Spleen (tissue), 11 donors: ENCODE measurements at regions not wholly inside any gene's neighbourhood (a gene's known extent, or its start where the extent isn't known, plus 50 kb on each side); places are given as distances from the start of the nearest gene placed in this dataset.
"Not testable (repeated sequence)": the region's sequence is repeated elsewhere in the genome, so short reads cannot be mapped to it uniquely, and the experiment has no call there.

Experiments
- DNase-seq: peaks from one replicate; pipeline ENCODE4 v3.0.0-alpha.2; 2020
- H3K27ac ChIP-seq, 8 donors: fragments of 200-600 bp; sonication (generic) in 7 of 8; 1 replicate in 4 of 8; 2 replicates in 4 of 8; pipeline versions ENCODE4 v1.5.0 to v1.8.0; 2016 to 2021; ENCODE audit warnings: inconsistent platforms in 4 of 8, mild to moderate bottlenecking in 4 of 8, moderate library complexity in 1 of 8
- H3K27me3 ChIP-seq, 7 donors: fragments of 200-600 bp; sonication (generic) in 6 of 7; replicated peaks in 1 of 7; 1 replicate in 4 of 7; 2 replicates in 3 of 7; pipeline versions ENCODE4 v1.5.0 to v1.8.0; 2016 to 2021; ENCODE audit warnings: inconsistent platforms in 3 of 7, mild to moderate bottlenecking in 1 of 7
- H3K36me3 ChIP-seq, 6 donors: fragments of 200-600 bp; sonication (generic) in 5 of 6; 1 replicate in 4 of 6; 2 replicates in 2 of 6; pipeline versions ENCODE4 v1.5.0 to v1.8.0; 2016 to 2021; ENCODE audit warnings: inconsistent platforms in 2 of 6
- H3K4me1 ChIP-seq, 6 donors: fragments of 200-600 bp; sonication (generic) in 5 of 6; 1 replicate in 3 of 6; 2 replicates in 3 of 6; pipeline versions ENCODE4 v1.5.0 to v1.8.0; 2016 to 2021; ENCODE audit warnings: inconsistent platforms in 3 of 6
- H3K4me3 ChIP-seq, 8 donors: fragments of 200-600 bp; sonication (generic) in 7 of 8; 1 replicate in 4 of 8; 2 replicates in 4 of 8; pipeline versions ENCODE4 v1.5.0 to v1.8.0; 2016 to 2021; ENCODE audit warnings: inconsistent platforms in 4 of 8, mild to moderate bottlenecking in 4 of 8, moderate library complexity in 2 of 8
- H3K9me3 ChIP-seq, 8 donors: fragments of 200-600 bp; sonication (generic) in 7 of 8; 1 replicate in 4 of 8; 2 replicates in 4 of 8; pipeline versions ENCODE4 v1.5.0 to v1.8.0; 2016 to 2021; ENCODE audit warnings: inconsistent platforms in 4 of 8
- POLR2A ChIP-seq, 3 donors: fragments of 450-650 bp; IDR thresholded peaks; one replicate each; pipeline ENCODE4 v1.5.1; 2017; ENCODE audit warnings: antibody characterized with exemption in 3 of 3, mild to moderate bottlenecking in 1 of 3
- POLR2AphosphoS5 ChIP-seq, 3 donors: sonication (generic); formaldehyde crosslinking; IDR thresholded peaks; one replicate each; pipeline ENCODE4 v1.5.1; 2017; ENCODE audit warnings: antibody characterized with exemption in 3 of 3
- WGBS, 5 donors: extraction: QIAGEN DNeasy Blood & Tissue Kit in 3 of 5; methylation state at CpG; one replicate each; pipeline versions ENCODE4 v1.1.5 to v1.1.7; 2013 to 2018; 5-methylcytosine and 5-hydroxymethylcytosine counted together
- intact Hi-C: fragments of 100-400 bp; cut with DNase I; formaldehyde crosslinking; loops from one replicate; pipeline ENCODE4 v1.15.0; 2023; ENCODE audit warnings: low total_unique reads
- TF ChIP-seq, protein P1 (sequence below), 11 experiments: fragments of 200-600 bp in 7 of 11; fragments of 450-650 bp in 4 of 11; sonication (generic) in 4 of 11; IDR thresholded peaks in 8 of 11; conservative IDR thresholded peaks in 3 of 11; 1 replicate in 7 of 11; 2 replicates in 4 of 11; pipeline versions ENCODE4 v1.4.0 to v1.8.0; 2016 to 2021; ENCODE audit warnings: antibody characterized with exemption in 11 of 11, inconsistent platforms in 4 of 11, mild to moderate bottlenecking in 1 of 11
- donor health status: healthy with polysubstance abuse.
- donor health status: DM: no; HTN: no; CAD: no; lungs with moderate emphysema.
- donor health status: DM: no; HTN: no; CAD: no.
- donor health status: Bipolar disorder and iron deficiency.
- donor health status: healthy.
- donor health status: DM: no; HTN: no; CAD: no.
- donor health status: DM: yes; HTN: yes; CAD: no.

GRCh38 chr16:50487528-50487927 is 60.7 kb upstream of the NKD1 start:
- 85 to 93% (median 89%) methylated on average over 5 of the region's 5 CpGs for WGBS, 5 donors
- no peak overlapping the region for H3K4me3 ChIP-seq
- H3K27me3 ChIP-seq = peaks cover 0 to 2% (median 0%) of the 10 kb centered on the region in 7 donors
- no peaks in the 10 kb centered on the region for H3K4me1 ChIP-seq
- no peaks in the 10 kb centered on the region for H3K36me3 ChIP-seq
- H3K9me3 ChIP-seq = peaks cover 0 to 23% (median 14%) of the 10 kb centered on the region in 8 donors
- intact Hi-C loops = no loop called here
- TF ChIP-seq, protein P1, sequence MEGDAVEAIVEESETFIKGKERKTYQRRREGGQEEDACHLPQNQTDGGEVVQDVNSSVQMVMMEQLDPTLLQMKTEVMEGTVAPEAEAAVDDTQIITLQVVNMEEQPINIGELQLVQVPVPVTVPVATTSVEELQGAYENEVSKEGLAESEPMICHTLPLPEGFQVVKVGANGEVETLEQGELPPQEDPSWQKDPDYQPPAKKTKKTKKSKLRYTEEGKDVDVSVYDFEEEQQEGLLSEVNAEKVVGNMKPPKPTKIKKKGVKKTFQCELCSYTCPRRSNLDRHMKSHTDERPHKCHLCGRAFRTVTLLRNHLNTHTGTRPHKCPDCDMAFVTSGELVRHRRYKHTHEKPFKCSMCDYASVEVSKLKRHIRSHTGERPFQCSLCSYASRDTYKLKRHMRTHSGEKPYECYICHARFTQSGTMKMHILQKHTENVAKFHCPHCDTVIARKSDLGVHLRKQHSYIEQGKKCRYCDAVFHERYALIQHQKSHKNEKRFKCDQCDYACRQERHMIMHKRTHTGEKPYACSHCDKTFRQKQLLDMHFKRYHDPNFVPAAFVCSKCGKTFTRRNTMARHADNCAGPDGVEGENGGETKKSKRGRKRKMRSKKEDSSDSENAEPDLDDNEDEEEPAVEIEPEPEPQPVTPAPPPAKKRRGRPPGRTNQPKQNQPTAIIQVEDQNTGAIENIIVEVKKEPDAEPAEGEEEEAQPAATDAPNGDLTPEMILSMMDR (IDR thresholded peaks at IDR 0.05 in 8 of 11, conservative IDR thresholded peaks at IDR 0.05 in 3 of 11) = no peak
- TF ChIP-seq POLR2A (IDR thresholded peaks at IDR 0.05) = no peak
- TF ChIP-seq POLR2AphosphoS5 (IDR thresholded peaks at IDR 0.05) = no peak
- DNase-seq = no peak
- H3K27ac ChIP-seq = no peak overlapping the region

DNA sequence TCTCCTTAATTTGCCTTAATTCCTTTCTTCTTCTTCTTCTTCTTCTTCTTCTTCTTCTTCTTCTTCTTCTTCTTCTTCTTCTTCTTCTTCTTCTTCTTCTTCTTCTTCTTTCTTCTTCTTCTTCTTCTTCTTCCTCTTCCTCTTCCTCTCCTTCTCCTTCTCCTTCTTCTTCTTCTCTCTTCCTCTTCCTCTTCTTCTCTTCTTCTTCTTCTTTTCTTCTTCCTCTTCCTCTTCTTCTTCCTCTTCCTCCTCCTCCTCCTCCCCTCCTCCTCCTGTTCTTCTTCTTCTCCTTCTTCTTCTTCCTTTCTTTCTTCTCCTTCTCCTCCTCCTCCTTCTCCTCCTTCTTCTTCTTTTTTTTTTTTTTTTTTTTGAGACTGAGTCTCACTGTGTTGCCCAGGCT is 62.0 kb upstream of the NKD1 start:
- H3K36me3 ChIP-seq, intact Hi-C loops, H3K4me3 ChIP-seq, H3K4me1 ChIP-seq, H3K27ac ChIP-seq, H3K27me3 ChIP-seq, DNase-seq: not testable (repeated sequence)
- peaks cover 0 to 23% (median 14%) of the 10 kb centered on the region in 8 donors for H3K9me3 ChIP-seq

DNA sequence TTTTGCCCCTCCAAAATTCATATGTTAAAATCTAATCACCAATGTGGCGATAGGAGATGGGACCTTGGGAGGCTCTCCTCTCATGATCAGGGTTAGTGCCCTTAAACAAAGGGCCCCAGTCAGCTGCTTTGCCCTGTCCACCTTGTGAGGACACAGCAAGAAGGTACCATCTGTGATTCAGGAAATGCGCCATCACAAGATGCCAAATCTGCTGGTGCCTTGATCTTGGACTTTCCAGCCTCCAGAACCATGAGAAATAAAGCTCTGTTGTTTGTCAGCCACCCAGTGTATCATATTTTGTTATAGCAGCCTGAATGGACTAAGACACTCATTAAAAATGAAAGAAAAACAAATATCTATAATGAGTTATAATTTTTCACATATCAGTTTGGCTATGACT is 63.0 kb upstream of the NKD1 start:
- H3K9me3 ChIP-seq = peaks cover 0 to 23% (median 14%) of the 10 kb centered on the region in 8 donors
- H3K4me3 ChIP-seq = no peak overlapping the region
- intact Hi-C loops = no loop called here
- H3K27ac ChIP-seq = no peak overlapping the region
- no peaks in the 10 kb centered on the region for H3K4me1 ChIP-seq
- TF ChIP-seq, protein P1 (IDR thresholded peaks at IDR 0.05 in 8 of 11, conservative IDR thresholded peaks at IDR 0.05 in 3 of 11) = no peak
- no peak for TF ChIP-seq POLR2AphosphoS5 (IDR thresholded peaks at IDR 0.05)
- TF ChIP-seq POLR2A (IDR thresholded peaks at IDR 0.05) = no peak
- no peak for DNase-seq
- 93 to 98% (median 95%) methylated on average over 2 of the region's 2 CpGs for WGBS, 5 donors
- H3K27me3 ChIP-seq = peaks cover 0 to 10% (median 0%) of the 10 kb centered on the region in 7 donors
- no peaks in the 10 kb centered on the region for H3K36me3 ChIP-seq

DNA sequence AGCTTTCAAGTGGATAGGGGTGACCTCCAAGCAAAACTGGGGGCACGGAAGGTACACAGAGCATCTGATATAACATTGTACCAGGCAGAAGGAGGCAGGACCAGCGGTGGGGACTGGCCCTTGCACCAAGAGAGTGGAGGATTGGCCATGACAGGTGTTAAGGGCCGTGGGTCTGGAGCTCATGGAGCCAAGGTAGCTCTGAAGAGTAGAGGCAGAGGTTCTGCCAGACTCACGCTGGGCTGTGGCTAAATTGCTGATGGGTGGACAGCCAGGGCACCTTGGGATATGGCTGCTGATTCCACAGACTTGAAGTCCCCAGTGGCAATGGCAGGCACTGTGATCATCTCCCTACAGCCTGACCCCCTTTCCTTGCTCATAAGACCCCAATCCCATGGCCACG is 65.9 kb upstream of the NKD1 start:
- Histone ChIP-seq H3K4me3 (no peak overlapping the region), H3K27ac (no peak overlapping the region), H3K4me1 (no peaks in the 10 kb centered on the region), H3K27me3 (peaks cover 0 to 30% (median 4%) of the 10 kb centered on the region in 7 donors), H3K9me3 (peaks cover 0 to 23% (median 14%) of the 10 kb centered on the region in 8 donors), H3K36me3 (no peaks in the 10 kb centered on the region)
- TF ChIP-seq POLR2AphosphoS5 (IDR thresholded peaks at IDR 0.05) = no peak
- TF ChIP-seq POLR2A (IDR thresholded peaks at IDR 0.05) = no peak
- TF ChIP-seq, protein P1 (IDR thresholded peaks at IDR 0.05 in 8 of 11, conservative IDR thresholded peaks at IDR 0.05 in 3 of 11) = no peak
- DNase-seq = no peak
- 56 to 85% (median 79%) methylated on average over 5 of the region's 5 CpGs for WGBS, 5 donors
- intact Hi-C loops = no loop called here

DNA sequence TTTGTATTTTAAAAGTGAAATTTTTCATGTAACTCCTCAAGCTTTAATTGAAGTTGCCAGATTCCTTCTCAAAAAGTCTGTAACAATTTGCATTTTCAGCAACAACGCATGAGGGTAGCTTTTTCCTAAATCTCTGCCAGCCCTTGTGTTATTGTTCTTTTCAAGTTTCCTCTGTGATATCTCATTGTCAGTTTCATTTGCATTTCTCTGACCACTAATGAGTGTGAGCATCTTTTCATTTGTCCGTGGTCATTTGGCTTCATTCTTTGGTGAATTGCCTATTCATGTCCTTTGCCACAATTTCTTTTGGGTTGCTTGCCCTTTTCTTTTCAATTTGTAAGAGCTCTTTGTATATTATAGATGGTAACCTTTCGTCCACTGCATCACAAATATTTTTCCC is 68.0 kb upstream of the NKD1 start:
- Histone ChIP-seq H3K36me3 (no peaks in the 10 kb centered on the region), H3K27me3 (peaks cover 0 to 37% (median 4%) of the 10 kb centered on the region in 7 donors), H3K4me1 (no peaks in the 10 kb centered on the region), H3K4me3 (no peak overlapping the region), H3K27ac (no peak overlapping the region), H3K9me3 (peaks cover 0 to 15% (median 6%) of the 10 kb centered on the region in 8 donors)
- WGBS, 5 donors = 73 to 87% (median 82%) methylated on average over 3 of the region's 3 CpGs
- DNase-seq = no peak
- intact Hi-C loops = no loop called here
- TF ChIP-seq POLR2AphosphoS5 (IDR thresholded peaks at IDR 0.05) (no peak), POLR2A (IDR thresholded peaks at IDR 0.05) (no peak)
- TF ChIP-seq, protein P1 (IDR thresholded peaks at IDR 0.05 in 8 of 11, conservative IDR thresholded peaks at IDR 0.05 in 3 of 11) = no peak
